K562 (cell line): ENCODE measurements at regions not wholly inside any gene's neighbourhood (a gene's known extent, or its start where the extent isn't known, plus 50 kb on each side); places are given as distances from the start of the nearest gene placed in this dataset.

Source experiments
- ATAC-seq: fragments of 200-7000 bp; cut with Tn5 transposase; 3 replicates; pipeline ENCODE4 v1.9.1; 2020; ENCODE audit warnings: moderate library complexity
- BruUV-seq: library from RNA; stranded (reverse); fragments of 400-500 nt; replicated peaks from 2 replicates; lab custom pipeline; 2021; lab: Mats Ljungman, UMichigan
- CTCF ChIA-PET: fragments of 300-600 bp; formaldehyde crosslinking; extraction: SDS; loops from one replicate; lab custom pipeline; 2021; ENCODE audit warnings: low intra/inter-chr PET ratio; lab: Yijun Ruan, JAX
- POLR2A ChIA-PET: fragments of 300-600, 350-650 bp; sonication (Branson Sonifier 250); formaldehyde crosslinking; extraction: SDS; loops from one replicate; lab custom pipeline; 2021; ENCODE audit warnings: antibody characterized with exemption, inconsistent platforms; lab: Yijun Ruan, JAX
- DNase-seq, 4 experiments: peaks; one replicate each; pipeline versions ENCODE4 v3.0.0 to v3.0.0-alpha.2; 2011 to 2018; ENCODE audit warnings: low spot score in 3 of 4, mixed read lengths in 3 of 4; ENCODE audit errors: extremely low read depth in 1 of 4
- FAIRE-seq: peaks from 2 replicates; lab custom pipeline; 2011; peaks lifted over from hg19 to GRCh38; lab: Jason Lieb, UNC
- H2AFZ ChIP-seq: 2 replicates; pipeline ENCODE4 v1.6.0; 2011; ENCODE audit warnings: low read depth, low read length, control low read depth, inconsistent platforms
- H3K27ac ChIP-seq: fragments of 200-600 bp; 3 replicates; pipeline ENCODE4 v1.8.0; 2011; ENCODE audit warnings: low read depth, mild to moderate bottlenecking, control low read depth, inconsistent platforms, low read length, moderate library complexity, mixed read lengths; ENCODE audit errors: extremely low read depth
- H3K27me3 ChIP-seq, 2 experiments: fragments of 300-600 bp in 1 of 2; 2 replicates in 1 of 2; 3 replicates in 1 of 2; pipeline versions ENCODE4 v1.6.0 to v1.8.0; 2011; ENCODE audit warnings: inconsistent platforms in 2 of 2, low read length in 2 of 2, mild to moderate bottlenecking in 1 of 2, mixed read lengths in 1 of 2, moderate library complexity in 1 of 2; ENCODE audit not compliant: control insufficient read depth in 2 of 2, insufficient read depth in 2 of 2
- H3K36me3 ChIP-seq: fragments of 300-600 bp; 3 replicates; pipeline ENCODE4 v1.8.0; 2011; ENCODE audit warnings: mild to moderate bottlenecking, low read length, inconsistent platforms; ENCODE audit not compliant: control insufficient read depth, insufficient read depth
- H3K4me1 ChIP-seq, 2 experiments: fragments of 200-600 bp in 1 of 2; replicated peaks in 1 of 2; 2 replicates in 1 of 2; 3 replicates in 1 of 2; pipeline versions ENCODE4 v1.5.1 to v1.8.0; 2011; ENCODE audit warnings: inconsistent platforms in 2 of 2, low read length in 2 of 2, mild to moderate bottlenecking in 1 of 2, mixed read lengths in 1 of 2, moderate library complexity in 1 of 2; ENCODE audit not compliant: control insufficient read depth in 2 of 2, insufficient read depth in 2 of 2
- H3K4me2 ChIP-seq: 2 replicates; pipeline ENCODE4 v1.6.1; 2011; ENCODE audit warnings: low read length, control low read depth, inconsistent platforms, mixed read lengths; ENCODE audit not compliant: insufficient read depth
- H3K4me3 ChIP-seq: fragments of 200-600 bp; sonication (generic), shearing (Covaris generic); 2 replicates; pipeline ENCODE4 v1.5.1; 2016; ENCODE audit warnings: control low read depth, inconsistent platforms
- H3K79me2 ChIP-seq: fragments of 200-600 bp; 3 replicates; pipeline ENCODE4 v1.8.0; 2011; ENCODE audit warnings: low read length, inconsistent platforms; ENCODE audit not compliant: control insufficient read depth, insufficient read depth
- H3K9ac ChIP-seq, 2 experiments: 2 replicates each; pipeline versions ENCODE4 v1.6.0 to v1.6.1; 2011; ENCODE audit warnings: low read depth in 2 of 2, low read length in 2 of 2, control low read depth in 1 of 2, inconsistent platforms in 1 of 2, mild to moderate bottlenecking in 1 of 2, mixed read lengths in 1 of 2; ENCODE audit not compliant: insufficient read depth in 1 of 2
- H3K9me1 ChIP-seq: one replicate; pipeline ENCODE4 v1.6.0; 2011; ENCODE audit warnings: inconsistent platforms, mild to moderate bottlenecking, low read length, moderate library complexity; ENCODE audit not compliant: control insufficient read depth, insufficient read depth
- H3K9me3 ChIP-seq: replicated peaks from 2 replicates; pipeline ENCODE4 v1.5.1; 2011; ENCODE audit warnings: low read depth, low read length, inconsistent platforms; ENCODE audit not compliant: control insufficient read depth, insufficient read depth
- H4K20me1 ChIP-seq: replicated peaks from 2 replicates; pipeline ENCODE4 v1.6.1; 2011; ENCODE audit warnings: low read length, inconsistent platforms, mixed read lengths; ENCODE audit not compliant: control insufficient read depth, insufficient read depth
- GATAD2A ChIP-seq: fragments of 450-650 bp; IDR thresholded peaks from 2 replicates; pipeline ENCODE4 v1.6.1; 2017
- HOXB6 ChIP-seq: fragments of 250-450 bp; sonication (Bioruptor Pico); IDR thresholded peaks from 2 replicates; pipeline ENCODE4 v1.5.1; 2022; ENCODE audit warnings: mild to moderate bottlenecking, borderline replicate concordance
- ILF3 ChIP-seq: fragments of 450-650 bp; IDR thresholded peaks from 2 replicates; pipeline ENCODE4 v1.6.1; 2018; ENCODE audit warnings: antibody characterized with exemption, mild to moderate bottlenecking, moderate library complexity, borderline replicate concordance
- KDM4B ChIP-seq, 2 experiments: fragments of 450-650 bp in 1 of 2; sonication (generic) in 1 of 2; IDR thresholded peaks; 2 replicates each; pipeline ENCODE4 v1.6.1; 2016 to 2017; ENCODE audit warnings: borderline replicate concordance in 2 of 2, antibody characterized with exemption in 1 of 2, low read depth in 1 of 2, mild to moderate bottlenecking in 1 of 2
- MCM2 ChIP-seq: fragments of 450-650 bp; IDR thresholded peaks from 2 replicates; pipeline ENCODE4 v1.6.1; 2017; ENCODE audit warnings: low read depth, mild to moderate bottlenecking
- RNF2 ChIP-seq: sonication (generic); IDR thresholded peaks from 2 replicates; pipeline ENCODE4 v1.6.1; 2016
- SMARCA5 ChIP-seq: fragments of 450-650 bp; IDR thresholded peaks from 2 replicates; pipeline ENCODE4 v1.6.1; 2016
- SMARCC2 ChIP-seq: fragments of 450-650 bp; IDR thresholded peaks from 2 replicates; pipeline ENCODE4 v1.6.1; 2017; ENCODE audit warnings: antibody characterized with exemption, moderate library complexity, mild to moderate bottlenecking, low read depth
- ZNF174 ChIP-seq: fragments of 250-450 bp; sonication (Bioruptor Pico); IDR thresholded peaks from 2 replicates; pipeline ENCODE4 v1.4.0; 2020; ENCODE audit warnings: mild to moderate bottlenecking
- ZNF696 ChIP-seq: fragments of 250-450 bp; sonication (Bioruptor Pico); conservative IDR thresholded peaks from 2 replicates; pipeline ENCODE4 v1.4.0; 2020; ENCODE audit warnings: mild to moderate bottlenecking, moderate library complexity
- ZNF766 ChIP-seq: fragments of 200-800 bp; sonication (Bioruptor generic); conservative IDR thresholded peaks from 2 replicates; pipeline ENCODE4 v1.6.1; 2016; ENCODE audit warnings: missing genetic modification characterization, missing compliant biosample characterization
- WGBS: fragments of 100-300 bp; shearing (Covaris generic); methylation state at CpG from one replicate; pipeline ENCODE4 v1.1.6; 2016; ENCODE audit warnings: low coverage, mixed read lengths; ENCODE audit not compliant: insufficient coverage; ENCODE audit errors: missing lambda C conversion rate; 5-methylcytosine and 5-hydroxymethylcytosine counted together
- in situ Hi-C: fragments of 300-500 bp; cut with MboI; formaldehyde crosslinking; loops from 4 replicates; pipeline ENCODE4 v1.15.0; 2018; ENCODE audit warnings: inconsistent platforms, mixed read lengths
- intact Hi-C: fragments of 100-400 bp; cut with micrococcal nuclease; formaldehyde crosslinking; loops from 2 replicates; pipeline ENCODE4 v1.14.2; 2022
- TF ChIP-seq, protein P1 (sequence below): fragments of 450-650 bp; IDR thresholded peaks from 2 replicates; pipeline ENCODE4 v1.6.1; 2017; ENCODE audit warnings: mild to moderate bottlenecking, moderate library complexity
- TF ChIP-seq, protein P2 (sequence below): fragments of 250-450 bp; sonication (Bioruptor Pico); IDR thresholded peaks from 2 replicates; pipeline ENCODE4 v1.5.1; 2021; ENCODE audit warnings: mild to moderate bottlenecking

DNA sequence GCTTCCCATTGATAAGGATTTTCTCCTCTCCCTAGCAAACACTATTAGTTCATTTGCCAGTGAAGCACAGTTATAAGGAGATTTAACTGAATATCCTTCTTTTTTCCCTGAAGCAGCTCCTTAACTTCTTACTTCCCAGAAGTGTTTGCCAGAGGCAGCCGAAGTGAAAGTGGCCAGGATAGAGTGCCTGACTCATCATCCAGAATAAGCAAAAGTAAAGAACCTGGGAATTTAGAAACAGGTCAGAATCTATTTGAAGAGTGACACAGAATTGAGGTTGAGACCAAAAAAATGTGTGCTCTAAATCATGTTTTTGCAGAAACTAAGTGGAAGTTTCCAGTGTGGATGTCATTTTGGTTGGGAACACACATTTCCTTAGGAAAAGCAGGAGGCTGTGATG lies 249.6 kb upstream of the VWC2 start:
- H3K4me3 ChIP-seq, result no peak overlapping the region
- in situ Hi-C loops, result no loop called here
- no TSS peak for BruUV-seq
- TF ChIP-seq HOXB6 (CRISPR knock-in tag), result no peak
- intact Hi-C loops, result no loop called here
- H3K9me1 ChIP-seq, result no peaks in the 10 kb centered on the region
- H2AFZ ChIP-seq, result no peak overlapping the region
- no peaks in the 10 kb centered on the region for H3K36me3 ChIP-seq
- H3K4me2 ChIP-seq, result no peak overlapping the region
- H3K9ac ChIP-seq, result no peak overlapping the region
- H3K27me3 ChIP-seq, result no peaks in the 10 kb centered on the region
- CTCF ChIA-PET, result no interaction called here
- 0% methylated on average over 1 of the region's 1 CpG for WGBS
- ATAC-seq, result no peak
- no peak for DNase-seq
- H3K4me1 ChIP-seq, result no peaks in the 10 kb centered on the region
- FAIRE-seq, result no peak
- no peaks in the 10 kb centered on the region; the same call in 1 of the 2 replicates for H3K9me3 ChIP-seq
- POLR2A ChIA-PET, result no interaction called here
- H3K79me2 ChIP-seq, result no peaks in the 10 kb centered on the region
- no peak overlapping the region for H3K27ac ChIP-seq
- H4K20me1 ChIP-seq, result no peaks in the 10 kb centered on the region

DNA sequence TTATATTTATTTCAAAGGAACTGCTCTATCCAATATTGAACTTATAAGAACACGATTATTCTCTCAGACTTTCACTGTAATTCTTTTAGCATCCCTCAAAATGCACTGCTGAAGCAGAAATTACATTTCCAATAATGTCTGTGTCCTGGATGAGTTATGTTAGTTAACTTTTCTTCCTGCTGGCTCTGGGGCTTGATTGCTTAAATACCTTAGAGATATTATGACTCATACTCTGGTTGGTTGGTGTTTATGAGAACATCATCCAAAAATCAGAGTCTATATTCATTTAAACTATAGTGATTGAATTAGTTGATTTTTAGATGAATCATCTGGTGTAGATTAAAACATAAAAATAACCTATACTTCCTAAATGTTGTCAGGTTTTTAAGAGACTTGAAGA lies 246.3 kb upstream of the VWC2 start:
- Histone ChIP-seq H3K9me3 (no peaks in the 10 kb centered on the region; the same call in 1 of the 2 replicates), H3K4me1 (no peaks in the 10 kb centered on the region), H3K27ac (no peak overlapping the region)
- in situ Hi-C loops, result no loop called here
- intact Hi-C loops, result no loop called here
- no peak for ATAC-seq
- CTCF ChIA-PET, result interaction anchor here (0.8 kb wide), 1 partner anchor 383 kb away, joined by 4 read pairs; no protein-coding TSS in a partner anchor
- TF ChIP-seq, protein P1, sequence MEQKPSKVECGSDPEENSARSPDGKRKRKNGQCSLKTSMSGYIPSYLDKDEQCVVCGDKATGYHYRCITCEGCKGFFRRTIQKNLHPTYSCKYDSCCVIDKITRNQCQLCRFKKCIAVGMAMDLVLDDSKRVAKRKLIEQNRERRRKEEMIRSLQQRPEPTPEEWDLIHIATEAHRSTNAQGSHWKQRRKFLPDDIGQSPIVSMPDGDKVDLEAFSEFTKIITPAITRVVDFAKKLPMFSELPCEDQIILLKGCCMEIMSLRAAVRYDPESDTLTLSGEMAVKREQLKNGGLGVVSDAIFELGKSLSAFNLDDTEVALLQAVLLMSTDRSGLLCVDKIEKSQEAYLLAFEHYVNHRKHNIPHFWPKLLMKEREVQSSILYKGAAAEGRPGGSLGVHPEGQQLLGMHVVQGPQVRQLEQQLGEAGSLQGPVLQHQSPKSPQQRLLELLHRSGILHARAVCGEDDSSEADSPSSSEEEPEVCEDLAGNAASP, result no peak
- TF ChIP-seq SMARCC2, result no peak
- no peak for TF ChIP-seq ILF3
- no peak for TF ChIP-seq ZNF696
- no peak for TF ChIP-seq GATAD2A
- no peak for TF ChIP-seq KDM4B (IDR thresholded peaks at IDR 0.05; ENCODE audit: borderline replicate concordance in 2 of 2, low read depth in 1 of 2)
- no peak for TF ChIP-seq ZNF174 (CRISPR knock-in tag)
- TF ChIP-seq SMARCA5, result no peak
- no peak for TF ChIP-seq ZNF766 (CRISPR knock-in tag)
- TF ChIP-seq MCM2, result no peak
- TF ChIP-seq, protein P2, sequence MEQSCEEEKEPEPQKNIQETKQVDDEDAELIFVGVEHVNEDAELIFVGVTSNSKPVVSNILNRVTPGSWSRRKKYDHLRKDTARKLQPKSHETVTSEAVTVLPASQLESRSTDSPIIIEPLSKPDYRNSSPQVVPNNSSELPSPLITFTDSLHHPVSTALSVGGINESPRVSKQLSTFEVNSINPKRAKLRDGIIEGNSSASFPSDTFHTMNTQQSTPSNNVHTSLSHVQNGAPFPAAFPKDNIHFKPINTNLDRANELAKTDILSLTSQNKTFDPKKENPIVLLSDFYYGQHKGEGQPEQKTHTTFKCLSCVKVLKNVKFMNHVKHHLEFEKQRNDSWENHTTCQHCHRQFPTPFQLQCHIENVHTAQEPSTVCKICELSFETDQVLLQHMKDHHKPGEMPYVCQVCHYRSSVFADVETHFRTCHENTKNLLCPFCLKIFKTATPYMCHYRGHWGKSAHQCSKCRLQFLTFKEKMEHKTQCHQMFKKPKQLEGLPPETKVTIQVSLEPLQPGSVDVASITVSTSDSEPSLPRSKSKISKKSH (CRISPR knock-in tag), result no peak
- no peak for TF ChIP-seq RNF2
- TF ChIP-seq, all 486 proteins: peak for 0
- Histone ChIP-seq H3K36me3 (no peaks in the 10 kb centered on the region), H3K9me1 (no peaks in the 10 kb centered on the region), H3K27me3 (no peaks in the 10 kb centered on the region), H3K4me3 (no peak overlapping the region), H3K4me2 (no peak overlapping the region), H3K9ac (no peak overlapping the region), H2AFZ (no peak overlapping the region), H3K79me2 (no peaks in the 10 kb centered on the region), H4K20me1 (no peaks in the 10 kb centered on the region)
- no peak for DNase-seq
- POLR2A ChIA-PET, result no interaction called here
- FAIRE-seq, result no peak
- 0% methylated on average over 1 of the region's 1 CpG for WGBS
- no TSS peak for BruUV-seq
